IPS-11a (cell line): ENCODE measurements at regions not wholly inside any gene's neighbourhood (a gene's known extent, or its start where the extent isn't known, plus 50 kb on each side); places are given as distances from the start of the nearest gene placed in this dataset.

Experiments
- H3K4me3 ChIP-seq: one replicate; pipeline ENCODE4 v1.5.1; 2013; ENCODE audit warnings: low read depth, low read length, control low read depth

- H3K4me3 ChIP-seq, result no peak overlapping the region
Observed at GRCh38 chr7:126378642-126379041, 874.1 kb downstream of the GRM8 start.

GRCh38 chr7:126370038-126370668 lies 882.6 kb downstream of the GRM8 start:
- no peak overlapping the region for H3K4me3 ChIP-seq

- no peak overlapping the region for H3K4me3 ChIP-seq
Observed at GRCh38 chr7:126362746-126363145, 890.0 kb downstream of the GRM8 start.

- H3K4me3 ChIP-seq, result no peak overlapping the region
Observed at GRCh38 chr7:126361183-126361582, 891.6 kb downstream of the GRM8 start.

- no peak overlapping the region for H3K4me3 ChIP-seq
Observed at GRCh38 chr7:126339813-126340212, 912.9 kb downstream of the GRM8 start.

GRCh38 chr7:126305671-126306070 lies 947.1 kb downstream of the GRM8 start:
- H3K4me3 ChIP-seq, result no peak overlapping the region

- H3K4me3 ChIP-seq, result no peak overlapping the region
Observed at GRCh38 chr7:126303926-126304325, 948.8 kb downstream of the GRM8 start.

GRCh38 chr7:126302639-126303038 lies 950.1 kb downstream of the GRM8 start:
- H3K4me3 ChIP-seq, result no peak overlapping the region

GRCh38 chr7:126286317-126286716 lies 966.4 kb downstream of the GRM8 start:
- H3K4me3 ChIP-seq, result no peak overlapping the region

- H3K4me3 ChIP-seq, result no peak overlapping the region
Observed at GRCh38 chr7:126236261-126236660, 1016.5 kb downstream of the GRM8 start.

- H3K4me3 ChIP-seq, result no peak overlapping the region
Observed at GRCh38 chr7:126228356-126229061, 1024.2 kb downstream of the GRM8 start.

GRCh38 chr7:126227643-126228042 lies 1025.1 kb downstream of the GRM8 start:
- no peak overlapping the region for H3K4me3 ChIP-seq

- H3K4me3 ChIP-seq, result no peak overlapping the region
Observed at GRCh38 chr7:126227055-126227454, 1025.7 kb downstream of the GRM8 start.

GRCh38 chr7:126223729-126224128 lies 1029.0 kb downstream of the GRM8 start:
- H3K4me3 ChIP-seq, result no peak overlapping the region

- no peak overlapping the region for H3K4me3 ChIP-seq
Observed at GRCh38 chr7:126222782-126223181, 1030.0 kb downstream of the GRM8 start.

GRCh38 chr7:126215785-126216184 lies 1037.0 kb downstream of the GRM8 start:
- no peak overlapping the region for H3K4me3 ChIP-seq

- H3K4me3 ChIP-seq, result no peak overlapping the region
Observed at GRCh38 chr7:126213876-126214275, 1038.9 kb downstream of the GRM8 start.

GRCh38 chr7:126211875-126212274 lies 1040.9 kb downstream of the GRM8 start:
- no peak overlapping the region for H3K4me3 ChIP-seq

- no peak overlapping the region for H3K4me3 ChIP-seq
Observed at GRCh38 chr7:126210707-126211106, 1042.0 kb downstream of the GRM8 start.

- no peak overlapping the region for H3K4me3 ChIP-seq
Observed at GRCh38 chr7:126203185-126203584, 1049.6 kb downstream of the GRM8 start.

GRCh38 chr7:126202177-126202576 lies 1050.6 kb downstream of the GRM8 start:
- no peak overlapping the region for H3K4me3 ChIP-seq

- H3K4me3 ChIP-seq, result no peak overlapping the region
Observed at GRCh38 chr7:126185959-126186580, 1066.7 kb downstream of the GRM8 start.
